HG03565 (cell line): ENCODE measurements at regions not wholly inside any gene's neighbourhood (a gene's known extent, or its start where the extent isn't known, plus 50 kb on each side); places are given as distances from the start of the nearest gene placed in this dataset.
A peak's percentile ranks its signal among the peaks of the same experiment; 100 is the strongest.

Source experiments
- ATAC-seq: cut with Tn5 transposase; IDR thresholded peaks from one replicate; pipeline ENCODE4 v1.9.1; 2021; ENCODE audit warnings: mild to moderate bottlenecking, moderate library complexity; ENCODE audit not compliant: unreplicated experiment

GRCh38 chr13:59330764-59331163 is 833.0 kb downstream of the DIAPH3 start:
- no peak for ATAC-seq

- ATAC-seq = no peak
Observed at GRCh38 chr13:59332966-59333365, 830.8 kb downstream of the DIAPH3 start.

- ATAC-seq = no peak
Observed at GRCh38 chr13:59337070-59337469, 826.7 kb downstream of the DIAPH3 start.

- ATAC-seq = no peak
Observed at GRCh38 chr13:59340151-59340550, 823.6 kb downstream of the DIAPH3 start.

GRCh38 chr13:59340581-59340980 is 823.1 kb downstream of the DIAPH3 start:
- ATAC-seq = no peak

- no peak for ATAC-seq
Observed at GRCh38 chr13:59342400-59342799, 821.3 kb downstream of the DIAPH3 start.

GRCh38 chr13:59343132-59343531 is 820.6 kb downstream of the DIAPH3 start:
- no peak for ATAC-seq

- ATAC-seq = no peak
Observed at GRCh38 chr13:59343993-59344822, 819.5 kb downstream of the DIAPH3 start.

- ATAC-seq = no peak
Observed at GRCh38 chr13:59345311-59345710, 818.4 kb downstream of the DIAPH3 start.

- no peak for ATAC-seq
Observed at GRCh38 chr13:59346999-59347723, 816.6 kb downstream of the DIAPH3 start.

GRCh38 chr13:59348617-59349016 is 815.1 kb downstream of the DIAPH3 start:
- ATAC-seq = no peak

GRCh38 chr13:59352600-59352999 is 811.1 kb downstream of the DIAPH3 start:
- ATAC-seq = no peak

- no peak for ATAC-seq
Observed at GRCh38 chr13:59354665-59355369, 808.9 kb downstream of the DIAPH3 start.

- ATAC-seq = no peak
Observed at GRCh38 chr13:59356607-59357006, 807.1 kb downstream of the DIAPH3 start.

GRCh38 chr13:59358014-59358413 is 805.7 kb downstream of the DIAPH3 start:
- no peak for ATAC-seq

GRCh38 chr13:59360108-59360507 is 803.6 kb downstream of the DIAPH3 start:
- peak; percentile 71 for ATAC-seq

GRCh38 chr13:59360916-59361315 is 802.8 kb downstream of the DIAPH3 start:
- no peak for ATAC-seq

GRCh38 chr13:59363313-59363712 is 800.4 kb downstream of the DIAPH3 start:
- ATAC-seq = no peak

GRCh38 chr13:59363947-59364346 is 799.8 kb downstream of the DIAPH3 start:
- ATAC-seq = no peak

GRCh38 chr13:59364641-59365085 is 799.1 kb downstream of the DIAPH3 start:
- no peak for ATAC-seq

- ATAC-seq = no peak
Observed at GRCh38 chr13:59367467-59367866, 796.3 kb downstream of the DIAPH3 start.
